ENCODE measurements at regions not wholly inside any gene's neighbourhood (a gene's known extent, or its start where the extent isn't known, plus 50 kb on each side); places are given as distances from the start of the nearest gene placed in this dataset.

- no peak for TF ChIP-seq CTCF (optimal IDR thresholded peaks at IDR 0.05 in 1 of 3, IDR thresholded peaks at IDR 0.05 in 1 of 3, conservative IDR thresholded peaks at IDR 0.05 in 1 of 3; ENCODE audit: extremely low read depth in 1 of 3, insufficient read depth in 2 of 3, low read length in 3 of 3)
- no peak for TF ChIP-seq EZH2 (IDR thresholded peaks at IDR 0.05; ENCODE audit: low read length)
Observed at GRCh38 chr14:27845902-27846301, 920.7 kb upstream of the FOXG1 start.

Data from keratinocyte (primary cell).